ENCODE measurements at regions not wholly inside any gene's neighbourhood (a gene's known extent, or its start where the extent isn't known, plus 50 kb on each side); places are given as distances from the start of the nearest gene placed in this dataset.

GRCh38 chr11:70729949-70730348, 331.6 kb downstream of the CTTN start:
- Mint-ChIP-seq H3K4me1 (no peaks in the 10 kb centered on the region), H3K36me3 (no peaks in the 10 kb centered on the region), H3K9me3 (no peaks in the 10 kb centered on the region), H3K27me3 (ENCODE audit: low read depth in 2 of 2) (no peaks in the 10 kb centered on the region), H3K27ac (no peak overlapping the region), H3K4me3 (no peak overlapping the region)
- H3K4me3 ChIP-seq (ENCODE audit: low read length), result no peak overlapping the region
- DNase-seq, result no peak
- intact Hi-C loops (cut with micrococcal nuclease), result no loop called here
- H3K27me3 ChIP-seq (ENCODE audit: control insufficient read depth, insufficient read depth, low read length), result no peaks in the 10 kb centered on the region
- H3K9me3 ChIP-seq (ENCODE audit: control insufficient read depth, insufficient read depth, low read length), result no peaks in the 10 kb centered on the region
- 87% methylated on average over 6 of the region's 6 CpGs for WGBS (ENCODE audit: insufficient coverage)
- no peak overlapping the region for H3K27ac ChIP-seq (ENCODE audit: low read length)
- no peaks in the 10 kb centered on the region for H3K4me1 ChIP-seq (ENCODE audit: control insufficient read depth, insufficient read depth, low read length)
- no peak for TF ChIP-seq CTCF (IDR thresholded peaks at IDR 0.05)
- no peak for ATAC-seq
- no peaks in the 10 kb centered on the region for H3K36me3 ChIP-seq (ENCODE audit: control insufficient read depth, insufficient read depth, low read length)

GRCh38 chr11:70730411-70730810, 332.1 kb downstream of the CTTN start:
- H3K4me1 Mint-ChIP-seq, result no peaks in the 10 kb centered on the region
- Histone ChIP-seq H3K9me3 (ENCODE audit: control insufficient read depth, insufficient read depth, low read length) (no peaks in the 10 kb centered on the region), H3K4me1 (ENCODE audit: control insufficient read depth, insufficient read depth, low read length) (no peaks in the 10 kb centered on the region), H3K27me3 (ENCODE audit: control insufficient read depth, insufficient read depth, low read length) (no peaks in the 10 kb centered on the region), H3K4me3 (ENCODE audit: low read length) (no peak overlapping the region), H3K27ac (ENCODE audit: low read length) (no peak overlapping the region), H3K36me3 (ENCODE audit: control insufficient read depth, insufficient read depth, low read length) (no peaks in the 10 kb centered on the region)
- ATAC-seq (no peak), DNase-seq (no peak)
- no peak overlapping the region for H3K4me3 Mint-ChIP-seq
- no peaks in the 10 kb centered on the region for H3K36me3 Mint-ChIP-seq
- 90% methylated on average over 5 of the region's 6 CpGs for WGBS (ENCODE audit: insufficient coverage)
- H3K27me3 Mint-ChIP-seq (ENCODE audit: low read depth in 2 of 2), result no peaks in the 10 kb centered on the region
- no peak for TF ChIP-seq CTCF (IDR thresholded peaks at IDR 0.05)
- H3K9me3 Mint-ChIP-seq, result no peaks in the 10 kb centered on the region
- no peak overlapping the region for H3K27ac Mint-ChIP-seq
- intact Hi-C loops (cut with micrococcal nuclease), result no loop called here

GRCh38 chr11:70731271-70732022, 333.1 kb downstream of the CTTN start:
- ATAC-seq (no peak), DNase-seq (no peak)
- Mint-ChIP-seq H3K4me1 (no peaks in the 10 kb centered on the region), H3K27me3 (ENCODE audit: low read depth in 2 of 2) (no peaks in the 10 kb centered on the region), H3K36me3 (no peaks in the 10 kb centered on the region), H3K27ac (no peak overlapping the region), H3K4me3 (no peak overlapping the region), H3K9me3 (no peaks in the 10 kb centered on the region)
- H3K27ac ChIP-seq (ENCODE audit: low read length), result no peak overlapping the region
- WGBS (ENCODE audit: insufficient coverage), result 86% methylated on average over 11 of the region's 11 CpGs
- no peaks in the 10 kb centered on the region for H3K27me3 ChIP-seq (ENCODE audit: control insufficient read depth, insufficient read depth, low read length)
- H3K9me3 ChIP-seq (ENCODE audit: control insufficient read depth, insufficient read depth, low read length), result no peaks in the 10 kb centered on the region
- TF ChIP-seq CTCF (IDR thresholded peaks at IDR 0.05), result no peak
- intact Hi-C loops (cut with micrococcal nuclease), result no loop called here
- H3K36me3 ChIP-seq (ENCODE audit: control insufficient read depth, insufficient read depth, low read length), result no peaks in the 10 kb centered on the region
- H3K4me3 ChIP-seq (ENCODE audit: low read length), result no peak overlapping the region
- H3K4me1 ChIP-seq (ENCODE audit: control insufficient read depth, insufficient read depth, low read length), result no peaks in the 10 kb centered on the region
